GM21360 (cell line): ENCODE measurements at regions not wholly inside any gene's neighbourhood (a gene's known extent, or its start where the extent isn't known, plus 50 kb on each side); places are given as distances from the start of the nearest gene placed in this dataset.

Experiments used
- ATAC-seq: cut with Tn5 transposase; IDR thresholded peaks from one replicate; pipeline ENCODE4 v1.9.1; 2021; ENCODE audit warnings: mild to moderate bottlenecking, moderate library complexity; ENCODE audit not compliant: unreplicated experiment

- ATAC-seq, result no peak
These were observed 868.6 kb downstream of the LRFN5 start for GRCh38 chr14:42475289-42475688.

GRCh38 chr14:42470427-42470719 lies 863.7 kb downstream of the LRFN5 start:
- ATAC-seq, result no peak

- ATAC-seq, result no peak
These were observed 863.2 kb downstream of the LRFN5 start for GRCh38 chr14:42469637-42470426.

- ATAC-seq, result no peak
These were observed 854.0 kb downstream of the LRFN5 start for GRCh38 chr14:42460673-42461072.

- no peak for ATAC-seq
These were observed 852.6 kb downstream of the LRFN5 start for GRCh38 chr14:42459171-42459685.

- ATAC-seq, result no peak
These were observed 834.9 kb downstream of the LRFN5 start for GRCh38 chr14:42441615-42442014.

- ATAC-seq, result no peak
These were observed 831.1 kb downstream of the LRFN5 start for GRCh38 chr14:42437809-42438208.

- no peak for ATAC-seq
These were observed 822.7 kb downstream of the LRFN5 start for GRCh38 chr14:42429401-42429800.

- ATAC-seq, result peak; percentile 98
These were observed 822.3 kb downstream of the LRFN5 start for GRCh38 chr14:42428996-42429395.

- ATAC-seq, result no peak
These were observed 817.8 kb downstream of the LRFN5 start for GRCh38 chr14:42424501-42424900.

- ATAC-seq, result peak; percentile 94
These were observed 814.9 kb downstream of the LRFN5 start for GRCh38 chr14:42421377-42422078.

- ATAC-seq, result no peak
These were observed 813.4 kb downstream of the LRFN5 start for GRCh38 chr14:42420071-42420470.

GRCh38 chr14:42407153-42407552 lies 800.5 kb downstream of the LRFN5 start:
- no peak for ATAC-seq

GRCh38 chr14:42391146-42391834 lies 784.6 kb downstream of the LRFN5 start:
- ATAC-seq, result peak; percentile 83

- ATAC-seq, result no peak
These were observed 772.2 kb downstream of the LRFN5 start for GRCh38 chr14:42378880-42379279.

GRCh38 chr14:42378274-42378673 lies 771.6 kb downstream of the LRFN5 start:
- ATAC-seq, result no peak

GRCh38 chr14:42374332-42374731 lies 767.7 kb downstream of the LRFN5 start:
- no peak for ATAC-seq

GRCh38 chr14:42370056-42370455 lies 763.4 kb downstream of the LRFN5 start:
- no peak for ATAC-seq

- no peak for ATAC-seq
These were observed 761.6 kb downstream of the LRFN5 start for GRCh38 chr14:42368234-42368633.

- ATAC-seq, result peak; percentile 96
These were observed 746.6 kb downstream of the LRFN5 start for GRCh38 chr14:42353315-42353714.

- no peak for ATAC-seq
These were observed 729.2 kb downstream of the LRFN5 start for GRCh38 chr14:42335918-42336317.

- ATAC-seq, result no peak
These were observed 728.3 kb downstream of the LRFN5 start for GRCh38 chr14:42334931-42335330.
